Esophagus squamous epithelium (tissue), 5 donors: ENCODE measurements at regions not wholly inside any gene's neighbourhood (a gene's known extent, or its start where the extent isn't known, plus 50 kb on each side); places are given as distances from the start of the nearest gene placed in this dataset.

Source experiments
- DNase-seq: peaks from one replicate; lab custom pipeline; 2025; lab: John Stamatoyannopoulos, UW
- H3K27ac ChIP-seq, 4 donors: fragments of 200-600 bp; sonication (generic); one replicate each; pipeline ENCODE4 v1.5.1; 2016 to 2019; ENCODE audit warnings: mild to moderate bottlenecking in 1 of 4
- H3K27me3 ChIP-seq, 4 donors: fragments of 200-600 bp; sonication (generic); 1 replicate in 3 of 4; 2 replicates in 1 of 4; pipeline versions ENCODE4 v1.5.1 to v1.6.0; 2017 to 2021; ENCODE audit warnings: antibody characterized with exemption in 1 of 4
- H3K36me3 ChIP-seq, 3 donors: fragments of 200-600 bp; sonication (generic); one replicate each; pipeline ENCODE4 v1.5.1; 2016 to 2019
- H3K4me1 ChIP-seq, 3 donors: fragments of 200-600 bp; sonication (generic); one replicate each; pipeline ENCODE4 v1.5.1; 2017 to 2019
- H3K4me3 ChIP-seq, 4 donors: fragments of 200-600 bp; sonication (generic); 1 replicate in 3 of 4; 2 replicates in 1 of 4; pipeline ENCODE4 v1.5.1; 2016 to 2019; ENCODE audit warnings: mild to moderate bottlenecking in 2 of 4, moderate library complexity in 1 of 4
- H3K9me3 ChIP-seq, 3 donors: fragments of 200-600 bp; sonication (generic); one replicate each; pipeline ENCODE4 v1.5.1; 2016 to 2019
- CTCF ChIP-seq, 6 experiments: fragments of 450-650 bp in 4 of 6; fragments of 200-600 bp in 2 of 6; sonication (generic) in 2 of 6; IDR thresholded peaks; one replicate each; pipeline ENCODE4 v1.5.1; 2016 to 2019; ENCODE audit warnings: antibody characterized with exemption in 6 of 6, mild to moderate bottlenecking in 4 of 6, moderate library complexity in 4 of 6
- POLR2A ChIP-seq, 4 donors: fragments of 450-650 bp; IDR thresholded peaks; one replicate each; pipeline ENCODE4 v1.6.1; 2017; ENCODE audit warnings: antibody characterized with exemption in 4 of 4, mild to moderate bottlenecking in 4 of 4, moderate library complexity in 3 of 4
- WGBS, 2 donors: methylation state at CpG; one replicate each; pipeline ENCODE4 v1.1.5; 2018; 5-methylcytosine and 5-hydroxymethylcytosine counted together
- intact Hi-C: fragments of 100-400 bp; cut with DNase I; formaldehyde crosslinking; loops from one replicate; pipeline ENCODE4 v1.15.0; 2022
- small RNA-seq, 4 donors: library from RNA; depleted of rRNA; stranded (forward); fragments of <200 nt; gene quantifications; one replicate each; pipeline ENCODE3, GENCODE V24; 2016
- donor health status: DM: yes; HTN: yes; CAD: no.

DNA sequence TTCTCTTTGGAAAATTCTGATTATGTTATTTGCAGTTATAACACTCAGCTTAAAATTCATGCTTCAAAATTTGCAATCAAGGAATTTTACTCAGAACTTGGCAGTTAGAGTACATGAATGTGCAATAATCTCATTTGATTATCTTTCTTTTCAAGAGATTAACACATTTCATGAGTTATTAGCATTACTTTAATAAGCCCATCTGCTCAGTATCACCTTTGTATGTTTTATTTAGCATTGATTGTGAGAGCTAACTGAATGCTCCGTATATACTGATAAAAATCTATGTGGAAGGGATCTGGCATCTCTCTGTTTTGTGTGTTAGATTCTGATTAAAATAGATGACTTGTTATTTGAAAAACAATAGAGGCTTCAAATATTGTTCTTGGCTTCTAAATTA is 55.6 kb upstream of the CPNE8 start:
- Histone ChIP-seq H3K4me1 (no peaks in the 10 kb centered on the region), H3K27me3 (no peaks in the 10 kb centered on the region), H3K36me3 (no peaks in the 10 kb centered on the region), H3K9me3 (no peaks in the 10 kb centered on the region), H3K4me3 (no peak overlapping the region), H3K27ac (no peak overlapping the region)
- TF ChIP-seq CTCF (IDR thresholded peaks at IDR 0.05) = no peak
- intact Hi-C loops = no loop called here
- DNase-seq = no peak
- 52 to 64% methylated on average over 1 of the region's 1 CpG for WGBS, 2 donors

DNA sequence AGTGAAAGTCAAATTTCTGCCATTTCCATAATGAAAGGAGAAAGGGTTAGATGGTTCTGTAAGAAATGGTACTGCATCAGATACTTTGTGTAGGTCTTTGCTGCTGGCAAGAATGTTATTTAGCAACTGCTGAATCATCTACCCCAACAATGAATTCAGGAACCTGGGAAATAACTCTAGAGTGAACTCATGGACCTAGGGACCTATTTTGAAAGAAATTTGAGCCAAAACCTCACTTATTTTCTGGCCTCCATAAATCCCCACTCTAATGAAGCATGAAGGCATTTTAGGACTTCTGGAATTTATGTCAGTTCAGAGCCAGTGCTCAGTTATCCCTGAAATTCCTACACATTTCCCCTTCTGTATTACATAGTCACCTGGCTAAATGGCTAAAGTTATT is 50.9 kb upstream of the CPNE8 start:
- DNase-seq = no peak
- no peak for TF ChIP-seq POLR2A (IDR thresholded peaks at IDR 0.05)
- TF ChIP-seq CTCF (IDR thresholded peaks at IDR 0.05) = no peak
- no peaks in the 10 kb centered on the region for H3K4me1 ChIP-seq
- no peaks in the 10 kb centered on the region for H3K9me3 ChIP-seq
- H3K27ac ChIP-seq = no peak overlapping the region
- no peaks in the 10 kb centered on the region for H3K36me3 ChIP-seq
- no peaks in the 10 kb centered on the region for H3K27me3 ChIP-seq
- H3K4me3 ChIP-seq = no peak overlapping the region
- intact Hi-C loops = no loop called here

Small RNAs in the stretch of these regions (small RNA-seq; reads per million reads assigned to genes)
- 0 reads per million in 4 donors for gene AC084373.1
